HL-60 (cell line): ENCODE measurements at regions not wholly inside any gene's neighbourhood (a gene's known extent, or its start where the extent isn't known, plus 50 kb on each side); places are given as distances from the start of the nearest gene placed in this dataset.

Experiments
- CTCF ChIP-seq: IDR thresholded peaks from one replicate; pipeline ENCODE4 v1.5.1; 2011; ENCODE audit warnings: low read length, control low read depth, inconsistent platforms; ENCODE audit not compliant: insufficient read depth
- GABPA ChIP-seq: IDR thresholded peaks from 2 replicates; pipeline ENCODE4 v1.6.1; 2012; ENCODE audit warnings: low read depth
- POLR2AphosphoS5 ChIP-seq: IDR thresholded peaks from 2 replicates; pipeline ENCODE4 v1.6.1; 2012; ENCODE audit warnings: low read depth
- TF ChIP-seq, protein P1 (sequence below): IDR thresholded peaks from 2 replicates; pipeline ENCODE4 v1.6.1; 2012; ENCODE audit warnings: low read depth; ENCODE audit not compliant: insufficient replicate concordance

DNA sequence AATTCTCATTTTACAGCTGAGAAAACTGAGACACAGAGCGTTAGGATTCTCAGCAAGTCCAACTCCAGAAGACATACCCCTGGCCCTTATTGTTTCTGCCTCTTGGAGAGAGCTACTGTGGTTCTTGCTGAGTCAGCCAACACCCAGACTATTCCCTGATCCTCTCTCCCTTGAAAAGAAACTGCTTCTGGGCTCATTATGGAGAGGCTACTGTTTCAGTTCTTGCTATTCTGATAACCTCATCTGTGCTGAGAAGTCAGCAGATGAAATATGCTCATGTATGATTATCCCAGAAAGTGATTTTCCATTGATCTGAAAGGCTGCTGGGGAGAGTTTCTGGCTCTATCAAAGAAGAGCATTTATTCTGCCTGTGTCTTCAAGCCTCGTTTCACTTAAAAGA is 455.6 kb upstream of the COBL start:
- no peak for TF ChIP-seq POLR2AphosphoS5
- no peak for TF ChIP-seq CTCF
- TF ChIP-seq GABPA: no peak
- TF ChIP-seq, protein P1, sequence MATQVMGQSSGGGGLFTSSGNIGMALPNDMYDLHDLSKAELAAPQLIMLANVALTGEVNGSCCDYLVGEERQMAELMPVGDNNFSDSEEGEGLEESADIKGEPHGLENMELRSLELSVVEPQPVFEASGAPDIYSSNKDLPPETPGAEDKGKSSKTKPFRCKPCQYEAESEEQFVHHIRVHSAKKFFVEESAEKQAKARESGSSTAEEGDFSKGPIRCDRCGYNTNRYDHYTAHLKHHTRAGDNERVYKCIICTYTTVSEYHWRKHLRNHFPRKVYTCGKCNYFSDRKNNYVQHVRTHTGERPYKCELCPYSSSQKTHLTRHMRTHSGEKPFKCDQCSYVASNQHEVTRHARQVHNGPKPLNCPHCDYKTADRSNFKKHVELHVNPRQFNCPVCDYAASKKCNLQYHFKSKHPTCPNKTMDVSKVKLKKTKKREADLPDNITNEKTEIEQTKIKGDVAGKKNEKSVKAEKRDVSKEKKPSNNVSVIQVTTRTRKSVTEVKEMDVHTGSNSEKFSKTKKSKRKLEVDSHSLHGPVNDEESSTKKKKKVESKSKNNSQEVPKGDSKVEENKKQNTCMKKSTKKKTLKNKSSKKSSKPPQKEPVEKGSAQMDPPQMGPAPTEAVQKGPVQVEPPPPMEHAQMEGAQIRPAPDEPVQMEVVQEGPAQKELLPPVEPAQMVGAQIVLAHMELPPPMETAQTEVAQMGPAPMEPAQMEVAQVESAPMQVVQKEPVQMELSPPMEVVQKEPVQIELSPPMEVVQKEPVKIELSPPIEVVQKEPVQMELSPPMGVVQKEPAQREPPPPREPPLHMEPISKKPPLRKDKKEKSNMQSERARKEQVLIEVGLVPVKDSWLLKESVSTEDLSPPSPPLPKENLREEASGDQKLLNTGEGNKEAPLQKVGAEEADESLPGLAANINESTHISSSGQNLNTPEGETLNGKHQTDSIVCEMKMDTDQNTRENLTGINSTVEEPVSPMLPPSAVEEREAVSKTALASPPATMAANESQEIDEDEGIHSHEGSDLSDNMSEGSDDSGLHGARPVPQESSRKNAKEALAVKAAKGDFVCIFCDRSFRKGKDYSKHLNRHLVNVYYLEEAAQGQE: no peak
